WTC11 (cell line): ENCODE measurements at regions not wholly inside any gene's neighbourhood (a gene's known extent, or its start where the extent isn't known, plus 50 kb on each side); places are given as distances from the start of the nearest gene placed in this dataset.

Experiments
- ATAC-seq: fragments of 200-7000 bp; cut with Tn5 transposase; 2 replicates; pipeline ENCODE4 v1.10.0; 2021; ENCODE audit warnings: mild to moderate bottlenecking, moderate library complexity
- CTCF ChIA-PET: fragments of 300-600 bp; sonication (Branson Sonifier 250); formaldehyde crosslinking; loops from one replicate; lab custom pipeline; 2021; ENCODE audit warnings: antibody characterized with exemption; lab: Charles Lee
- POLR2A ChIA-PET: fragments of 350-600 bp; sonication (Branson Sonifier 250); formaldehyde crosslinking; loops from one replicate; lab custom pipeline; 2021; ENCODE audit warnings: antibody characterized with exemption; lab: Charles Lee
- DNase-seq: peaks from one replicate; pipeline ENCODE4 v3.0.0; 2021; ENCODE audit warnings: low spot score
- H3K27ac Mint-ChIP-seq: 2 replicates; pipeline ENCODE4 v1.8.0; 2021; ENCODE audit warnings: mixed read lengths
- H3K27me3 Mint-ChIP-seq: 2 replicates; pipeline ENCODE4 v1.8.0; 2021; ENCODE audit warnings: low read depth, mild to moderate bottlenecking, moderate library complexity, mixed read lengths
- H3K36me3 Mint-ChIP-seq: 2 replicates; pipeline ENCODE4 v1.8.0; 2021; ENCODE audit warnings: mixed read lengths
- H3K4me1 Mint-ChIP-seq: 2 replicates; pipeline ENCODE4 v1.8.0; 2022; ENCODE audit warnings: mixed read lengths
- H3K4me3 Mint-ChIP-seq: 2 replicates; pipeline ENCODE4 v1.8.0; 2021; ENCODE audit warnings: mild to moderate bottlenecking, moderate library complexity, mixed read lengths
- H3K9me3 Mint-ChIP-seq: 2 replicates; pipeline ENCODE4 v1.8.0; 2021; ENCODE audit warnings: mixed read lengths
- CDX4 ChIP-seq: fragments of 250-450 bp; sonication (Bioruptor Pico); IDR thresholded peaks from 2 replicates; pipeline ENCODE4 v1.9.0; 2021; ENCODE audit warnings: moderate library complexity, mild to moderate bottlenecking, inconsistent platforms, borderline replicate concordance
- ETV6 ChIP-seq: sonication (generic); formaldehyde crosslinking; IDR thresholded peaks from 2 replicates; pipeline ENCODE4 v1.8.1; 2022; ENCODE audit warnings: mild to moderate bottlenecking, missing genetic modification reagents
- GABPB1 ChIP-seq: sonication (generic); formaldehyde crosslinking; IDR thresholded peaks from 2 replicates; pipeline ENCODE4 v1.8.1; 2023; ENCODE audit warnings: mild to moderate bottlenecking, missing genetic modification reagents
- GRHL2 ChIP-seq: fragments of 250-450 bp; sonication (Bioruptor Pico); IDR thresholded peaks from 2 replicates; pipeline ENCODE4 v1.8.0; 2022; ENCODE audit warnings: mild to moderate bottlenecking, moderate library complexity; ENCODE audit not compliant: insufficient replicate concordance, severe bottlenecking
- HMGXB4 ChIP-seq: sonication (generic); formaldehyde crosslinking; IDR thresholded peaks from 2 replicates; pipeline ENCODE4 v1.8.1; 2023; ENCODE audit warnings: mild to moderate bottlenecking, moderate library complexity, missing genetic modification reagents
- MYBL2 ChIP-seq: sonication (generic); formaldehyde crosslinking; IDR thresholded peaks from 2 replicates; pipeline ENCODE4 v1.8.1; 2023; ENCODE audit warnings: mild to moderate bottlenecking, moderate library complexity, missing genetic modification reagents
- PRDM15 ChIP-seq: sonication (generic); formaldehyde crosslinking; IDR thresholded peaks from 2 replicates; pipeline ENCODE4 v1.8.0; 2022; ENCODE audit warnings: missing genetic modification reagents
- TCF7 ChIP-seq: sonication (generic); formaldehyde crosslinking; IDR thresholded peaks from 2 replicates; pipeline ENCODE4 v1.8.0; 2022; ENCODE audit warnings: mild to moderate bottlenecking, low read depth, missing genetic modification reagents, moderate library complexity
- USF1 ChIP-seq: sonication (generic); formaldehyde crosslinking; IDR thresholded peaks from 2 replicates; pipeline ENCODE4 v1.8.0; 2022; ENCODE audit warnings: mild to moderate bottlenecking, missing genetic modification reagents

GRCh38 chr14:73788701-73789551 is 62.7 kb upstream of the PTGR2 start (continued):
- no peak for TF ChIP-seq PRDM15 (CRISPR knock-in tag)

GRCh38 chr14:73788317-73788598 is 63.4 kb upstream of the PTGR2 start:
- Mint-ChIP-seq H3K27me3 (peaks cover 65% of the 10 kb centered on the region), H3K4me1 (peaks cover 49% of the 10 kb centered on the region), H3K36me3 (no peaks in the 10 kb centered on the region), H3K9me3 (no peaks in the 10 kb centered on the region), H3K27ac (no peak overlapping the region), H3K4me3 (no peak overlapping the region)
- no peak for TF ChIP-seq CDX4 (CRISPR knock-in tag)
- TF ChIP-seq ETV6 (CRISPR knock-in tag), result no peak
- no peak for TF ChIP-seq GABPB1 (CRISPR knock-in tag)
- TF ChIP-seq TCF7 (CRISPR knock-in tag), result no peak
- TF ChIP-seq MYBL2 (CRISPR knock-in tag), result no peak
- TF ChIP-seq GRHL2, result no peak
- ChIA-PET POLR2A (interaction anchor here (0.6 kb wide), 1 partner anchor 111 kb away, joined by 4 read pairs; no protein-coding TSS in a partner anchor), CTCF (interaction anchor here (1.0 kb wide), 1 partner anchor 30 kb away, joined by 3 read pairs; no protein-coding TSS in a partner anchor)
- ATAC-seq, result no peak
- no peak for DNase-seq

GRCh38 chr14:73787486-73788316 is 63.9 kb upstream of the PTGR2 start:
- peak overlapping the region; percentile 76 for H3K4me3 Mint-ChIP-seq
- no peaks in the 10 kb centered on the region for H3K36me3 Mint-ChIP-seq
- no peak for DNase-seq
- no peak for ATAC-seq
- ChIA-PET CTCF (interaction anchor here (1.0 kb wide), 1 partner anchor 29 kb away, joined by 3 read pairs; no protein-coding TSS in a partner anchor), POLR2A (interaction anchor here (0.6 kb wide), 1 partner anchor 111 kb away, joined by 4 read pairs; no protein-coding TSS in a partner anchor)
- no peaks in the 10 kb centered on the region for H3K9me3 Mint-ChIP-seq
- peaks cover 50% of the 10 kb centered on the region for H3K4me1 Mint-ChIP-seq
- no peak overlapping the region for H3K27ac Mint-ChIP-seq
- TF ChIP-seq HMGXB4 (CRISPR knock-in tag), result 0 out of 2 replicates have a peak, but pooled peaks have one; percentile 1
- no peak for TF ChIP-seq USF1 (CRISPR knock-in tag)
- peaks cover 70% of the 10 kb centered on the region for H3K27me3 Mint-ChIP-seq
